DMS 273 treated with DMSO at 0.1 percent for 48 hours (cell line): ENCODE measurements at regions not wholly inside any gene's neighbourhood (a gene's known extent, or its start where the extent isn't known, plus 50 kb on each side); places are given as distances from the start of the nearest gene placed in this dataset.
"Not testable (repeated sequence)": the region's sequence is repeated elsewhere in the genome, so short reads cannot be mapped to it uniquely, and the experiment has no call there.

Experiments used
- DNase-seq: peaks from one replicate; lab custom pipeline; 2025; lab: John Stamatoyannopoulos, UW

GRCh38 chr21:34272321-34272720 is 91.5 kb upstream of the KCNE2 start:
- DNase-seq = no peak

DNA sequence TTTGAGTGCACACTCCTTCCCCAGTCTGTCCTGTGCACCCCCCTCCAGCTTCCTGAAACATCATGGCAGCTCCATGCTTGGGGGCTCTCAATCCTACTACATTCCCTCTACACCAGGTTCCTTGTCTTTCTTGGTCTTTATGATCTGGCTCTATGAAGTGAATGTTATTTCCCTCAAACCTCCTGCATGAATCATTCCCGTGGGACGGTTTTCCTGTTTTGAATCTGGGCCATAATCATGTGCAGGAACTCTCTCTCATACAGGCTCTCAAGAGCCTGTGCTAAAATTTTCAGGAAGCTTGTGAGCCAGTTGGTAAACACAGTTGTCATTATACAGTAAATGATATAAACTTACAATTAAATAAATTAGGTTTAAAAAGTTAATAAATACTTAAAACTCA is 89.8 kb upstream of the KCNE2 start:
- DNase-seq = no peak

GRCh38 chr21:34276711-34277425 is 86.9 kb upstream of the KCNE2 start:
- peak; percentile 25 for DNase-seq

DNA sequence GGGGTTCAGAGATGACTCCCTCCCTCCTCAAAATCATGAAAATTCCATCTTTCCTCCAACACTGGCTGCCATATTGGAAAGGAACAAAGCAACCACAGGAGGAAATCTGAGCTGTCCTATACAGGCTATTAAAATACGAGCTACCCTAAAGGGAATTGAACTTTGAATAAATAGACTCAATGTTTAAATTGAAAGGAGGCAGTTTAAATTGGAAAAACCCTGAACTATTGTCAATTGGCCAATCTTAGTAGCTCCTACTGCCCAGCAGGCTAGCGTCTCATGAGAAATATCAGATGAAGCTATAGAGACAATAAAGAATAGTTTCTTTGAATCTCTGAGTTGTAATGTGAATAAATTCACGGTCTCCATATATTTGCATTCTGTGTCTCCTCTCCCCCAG is 85.4 kb upstream of the KCNE2 start:
- no peak for DNase-seq

- DNase-seq = no peak
Measured at GRCh38 chr21:34279285-34279684, 84.5 kb upstream of the KCNE2 start.

DNA sequence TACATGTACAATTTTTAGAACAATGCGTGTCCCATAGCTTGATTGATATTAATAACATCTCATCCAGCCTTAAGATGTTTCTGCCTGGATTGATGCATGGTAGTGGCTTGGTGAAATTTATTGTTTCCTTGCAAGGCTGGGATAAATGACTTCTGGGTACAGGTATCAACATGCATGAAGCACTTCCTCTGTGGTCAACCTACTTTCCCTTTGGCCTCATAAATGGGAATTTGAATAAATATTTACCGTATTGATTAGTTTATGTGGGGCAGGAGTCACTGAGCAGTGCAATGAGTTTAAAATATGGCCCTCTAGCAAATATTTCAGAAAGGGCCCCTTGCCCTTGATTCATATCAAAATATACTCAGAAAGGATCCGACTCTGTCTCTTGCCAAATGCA is 83.9 kb upstream of the KCNE2 start:
- DNase-seq = no peak

DNA sequence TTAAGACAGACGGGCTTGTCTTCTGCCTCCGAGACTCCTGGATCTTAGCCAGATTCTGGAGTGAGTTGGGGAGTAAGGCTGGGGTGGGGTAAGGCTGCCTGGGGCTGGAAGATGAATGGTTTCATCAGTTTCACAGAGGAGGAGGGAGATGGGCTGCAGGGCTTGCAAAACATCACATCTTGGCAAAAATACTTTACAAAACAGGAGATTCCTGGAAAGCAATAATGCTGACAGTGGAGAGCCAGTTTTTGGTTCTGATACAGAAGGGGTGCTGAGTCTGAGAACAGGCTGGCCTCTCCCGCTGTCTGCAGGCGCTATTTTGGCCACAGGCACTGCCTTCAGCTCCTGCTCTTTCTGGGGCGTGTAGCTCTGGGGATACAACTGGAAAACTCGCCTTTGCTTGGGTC is 83.4 kb upstream of the KCNE2 start:
- no peak for DNase-seq

DNA sequence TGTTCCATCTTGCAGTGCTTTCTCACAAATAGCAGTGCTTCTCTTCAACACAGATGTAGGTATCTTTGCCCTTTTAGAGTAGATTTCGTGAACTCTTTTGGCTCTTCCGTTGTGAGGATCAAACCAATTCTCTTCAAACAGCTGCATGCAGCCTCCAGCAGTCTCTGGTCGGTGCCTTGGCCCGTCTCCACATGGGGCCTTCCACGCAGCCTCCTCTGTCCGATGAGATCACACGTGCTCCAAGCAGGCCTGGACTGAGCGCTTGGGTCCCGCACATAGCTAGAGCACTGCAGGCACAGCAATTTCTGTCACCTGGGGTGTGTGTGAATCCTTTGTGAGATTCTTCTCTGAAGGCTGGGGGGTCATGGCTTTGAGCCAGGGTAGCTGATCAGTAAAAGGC is 82.8 kb upstream of the KCNE2 start:
- DNase-seq = no peak

DNA sequence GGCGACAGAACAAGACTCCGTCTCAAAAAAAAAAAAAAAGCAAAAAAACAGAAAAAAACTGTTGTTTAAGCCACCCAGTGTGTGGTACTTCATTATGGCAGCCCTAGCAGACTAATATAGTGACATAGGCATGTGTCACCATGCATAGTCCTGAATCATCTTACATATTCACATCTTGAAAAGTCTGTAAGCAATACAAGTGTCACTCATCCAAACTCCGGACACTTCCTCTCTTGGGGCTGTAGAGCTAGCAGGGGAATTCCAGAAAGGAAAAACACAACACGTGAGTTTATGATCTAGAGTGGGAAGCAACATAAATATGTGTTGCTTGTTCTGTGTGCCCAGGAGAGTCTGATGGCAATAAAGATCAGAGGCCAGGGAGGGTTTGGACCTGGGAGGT is 81.6 kb upstream of the KCNE2 start:
- DNase-seq = no peak

DNA sequence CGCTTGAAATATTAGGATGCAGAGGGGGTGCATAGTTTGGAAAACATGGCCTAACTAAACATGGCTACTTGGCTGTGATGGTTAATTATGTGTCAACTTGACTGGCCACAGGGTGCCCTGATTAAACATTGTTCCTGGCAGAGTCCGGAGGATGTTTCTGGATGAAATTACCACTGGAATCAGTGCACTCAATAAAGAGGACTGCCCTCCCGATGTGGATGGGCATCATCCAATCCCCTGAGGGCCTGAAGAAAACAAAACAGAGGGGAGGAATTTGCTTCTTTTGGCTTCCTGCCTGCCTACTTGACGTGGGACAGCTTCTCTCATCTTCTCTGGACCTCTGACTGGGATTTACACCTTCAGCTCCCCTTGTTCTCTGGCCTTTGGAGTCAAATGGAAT is 79.1 kb upstream of the KCNE2 start:
- no peak for DNase-seq

GRCh38 chr21:34288042-34288441 is 75.8 kb upstream of the KCNE2 start:
- DNase-seq = not testable (repeated sequence)

GRCh38 chr21:34289856-34290255 is 74.0 kb upstream of the KCNE2 start:
- peak; percentile 87 for DNase-seq

DNA sequence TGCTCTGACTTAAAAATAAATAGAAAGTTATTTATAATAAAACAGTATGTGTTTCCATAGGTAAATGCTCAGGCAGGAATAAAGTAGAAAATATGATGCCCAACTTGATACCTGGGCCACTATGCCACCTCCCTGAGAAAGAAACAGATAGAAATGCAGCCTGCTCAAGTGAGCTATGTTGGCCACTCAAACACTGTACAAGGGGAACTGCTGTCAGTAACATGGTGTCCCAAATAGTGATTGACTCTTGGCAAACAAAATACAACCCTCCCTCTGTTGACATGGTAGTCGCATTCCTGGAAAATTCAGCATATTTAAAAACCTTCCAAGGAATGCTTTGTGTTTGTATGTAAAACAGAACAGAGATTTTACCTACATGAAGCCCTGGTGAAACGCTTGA is 66.9 kb upstream of the KCNE2 start:
- DNase-seq = no peak

DNA sequence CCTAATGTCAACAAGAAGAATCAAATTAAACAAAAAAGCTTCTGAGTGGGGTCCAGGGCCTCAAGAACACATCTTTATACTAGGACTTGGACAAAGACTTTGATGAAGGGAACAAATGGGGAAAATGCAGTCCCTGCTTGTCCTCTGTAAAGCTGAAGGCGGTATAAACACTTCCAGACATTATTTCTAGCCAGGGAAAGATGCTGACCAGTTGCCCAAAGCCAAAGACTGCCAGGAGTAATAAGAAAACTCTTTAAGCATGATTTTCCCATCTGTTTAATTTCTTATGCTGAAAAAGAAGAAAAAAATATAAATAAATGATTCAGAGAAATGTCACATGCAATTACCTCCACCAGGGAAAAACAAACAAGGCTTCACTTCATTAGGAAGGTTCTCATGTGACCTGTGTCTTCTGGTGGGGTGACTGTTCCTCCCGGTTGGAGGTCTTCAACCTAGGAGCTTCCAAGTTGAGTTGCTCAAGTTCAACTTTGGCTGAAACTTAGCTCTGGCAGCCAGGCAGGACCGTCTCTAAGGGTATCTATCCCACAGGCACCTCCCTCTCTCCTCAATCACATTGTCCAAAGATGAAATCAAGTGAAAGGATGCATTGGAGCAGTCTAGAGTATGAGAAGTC is 65.2 kb upstream of the KCNE2 start:
- DNase-seq = no peak

GRCh38 chr21:34299168-34299539 is 64.7 kb upstream of the KCNE2 start:
- DNase-seq = no peak

DNA sequence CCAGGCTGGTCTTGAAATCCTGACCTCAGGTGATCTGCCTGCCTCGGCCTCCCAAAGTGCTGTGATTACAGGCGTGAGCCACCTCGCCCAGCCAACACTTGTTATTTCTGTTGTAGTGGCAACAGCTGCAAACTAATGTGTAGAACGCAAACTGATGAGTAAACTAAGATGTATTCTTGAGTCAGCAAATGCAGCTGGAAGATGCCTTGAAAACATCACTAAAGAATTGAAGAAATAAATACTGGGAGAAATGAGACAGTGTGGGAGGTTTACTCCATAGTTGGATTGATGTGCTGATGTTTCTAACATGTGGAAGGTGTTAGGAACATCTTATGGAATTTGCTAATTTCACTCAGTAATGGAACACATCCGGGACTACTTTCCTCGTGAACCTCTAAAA is 61.3 kb upstream of the KCNE2 start:
- DNase-seq = no peak

DNA sequence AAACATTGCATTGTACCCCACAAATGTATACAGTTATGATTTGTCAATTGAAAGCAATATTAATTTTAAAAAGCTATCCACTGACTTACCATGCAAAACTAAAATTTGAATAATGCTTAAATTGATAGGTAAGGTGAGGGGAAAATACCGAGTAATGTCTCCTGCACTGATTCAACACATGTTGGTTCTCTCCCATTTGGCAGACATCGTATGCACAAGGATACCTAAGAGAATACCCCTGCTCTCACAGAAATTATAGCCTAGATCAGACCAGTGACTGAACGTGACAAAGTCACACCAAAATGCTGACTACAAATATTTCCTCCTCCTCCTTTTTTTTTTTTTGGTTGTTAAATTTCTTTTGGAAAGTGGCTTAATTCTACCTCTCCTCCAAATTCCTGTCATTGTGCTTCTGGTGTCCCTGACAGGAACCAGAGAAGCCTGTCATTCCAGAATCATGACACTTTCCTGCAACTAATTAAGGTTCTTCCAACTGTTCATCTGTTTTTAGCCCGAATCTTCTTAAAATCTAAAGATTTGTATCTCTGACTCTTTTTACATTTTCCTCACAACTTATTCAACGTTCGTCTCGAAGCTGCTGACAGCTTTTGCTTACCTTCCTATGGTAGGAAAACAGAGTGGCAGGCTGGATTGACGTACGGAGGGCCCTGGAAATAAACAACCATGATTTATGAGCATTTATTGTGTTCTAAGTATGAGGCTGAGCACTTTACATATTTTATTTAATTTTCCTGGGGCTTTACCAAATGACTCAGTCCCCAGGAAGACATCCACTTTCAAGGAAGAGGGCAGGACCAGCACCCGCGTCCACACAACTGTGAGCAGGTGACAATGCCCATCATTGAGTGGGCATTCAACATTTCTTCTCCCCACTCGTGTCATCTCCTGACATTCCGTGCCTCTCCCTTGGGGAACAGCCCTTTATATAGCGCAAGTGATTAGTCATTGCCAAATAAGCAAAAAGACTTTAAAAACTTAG is 57.9 kb upstream of the KCNE2 start:
- no peak for DNase-seq

DNA sequence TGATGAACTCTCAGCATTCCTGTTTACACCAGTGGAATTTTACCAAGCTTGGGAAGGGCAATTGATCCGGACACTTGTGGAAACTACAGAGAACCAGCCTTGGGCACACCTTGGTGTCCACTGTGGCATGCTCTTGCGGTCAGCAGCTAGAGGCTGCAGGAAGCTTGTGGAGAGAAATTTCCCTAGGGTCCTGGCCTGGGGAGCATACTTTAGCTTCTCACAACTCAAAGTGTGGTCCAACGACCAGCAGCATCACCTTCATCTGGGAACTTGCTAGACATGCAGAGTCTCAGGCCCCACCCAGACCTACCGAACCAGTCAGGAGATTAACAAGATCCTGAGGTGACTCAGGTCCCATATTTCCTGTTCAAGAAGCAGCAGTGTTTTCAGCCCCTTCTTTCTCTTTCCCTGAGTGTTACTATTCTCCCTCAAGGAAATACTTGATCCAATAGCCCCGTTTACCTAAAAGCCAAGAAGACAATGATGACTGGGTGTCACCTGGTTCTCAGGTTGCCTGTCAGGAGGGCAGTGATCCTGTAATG is 55.7 kb upstream of the KCNE2 start:
- no peak for DNase-seq

- no peak for DNase-seq
Measured at GRCh38 chr21:34311561-34312330, 52.1 kb upstream of the KCNE2 start.

GRCh38 chr21:34313116-34313515 is 50.7 kb upstream of the KCNE2 start:
- no peak for DNase-seq
